Fibroblast of villous mesenchyme (primary cell): ENCODE measurements at regions not wholly inside any gene's neighbourhood (a gene's known extent, or its start where the extent isn't known, plus 50 kb on each side); places are given as distances from the start of the nearest gene placed in this dataset.
"Not testable (repeated sequence)": the region's sequence is repeated elsewhere in the genome, so short reads cannot be mapped to it uniquely, and the experiment has no call there.

Experiments used
- DNase-seq: peaks from one replicate; pipeline ENCODE4 v3.0.0-alpha.2; 2010; ENCODE audit warnings: low read depth
- H3K4me3 ChIP-seq: 2 replicates; pipeline ENCODE4 v1.5.1; 2011; ENCODE audit warnings: low read depth, mild to moderate bottlenecking, low read length
- TF ChIP-seq, protein P1 (sequence below): IDR thresholded peaks from 2 replicates; pipeline ENCODE4 v1.5.1; 2012; ENCODE audit warnings: low read depth, mild to moderate bottlenecking, low read length; ENCODE audit not compliant: insufficient read depth

- TF ChIP-seq, protein P1, sequence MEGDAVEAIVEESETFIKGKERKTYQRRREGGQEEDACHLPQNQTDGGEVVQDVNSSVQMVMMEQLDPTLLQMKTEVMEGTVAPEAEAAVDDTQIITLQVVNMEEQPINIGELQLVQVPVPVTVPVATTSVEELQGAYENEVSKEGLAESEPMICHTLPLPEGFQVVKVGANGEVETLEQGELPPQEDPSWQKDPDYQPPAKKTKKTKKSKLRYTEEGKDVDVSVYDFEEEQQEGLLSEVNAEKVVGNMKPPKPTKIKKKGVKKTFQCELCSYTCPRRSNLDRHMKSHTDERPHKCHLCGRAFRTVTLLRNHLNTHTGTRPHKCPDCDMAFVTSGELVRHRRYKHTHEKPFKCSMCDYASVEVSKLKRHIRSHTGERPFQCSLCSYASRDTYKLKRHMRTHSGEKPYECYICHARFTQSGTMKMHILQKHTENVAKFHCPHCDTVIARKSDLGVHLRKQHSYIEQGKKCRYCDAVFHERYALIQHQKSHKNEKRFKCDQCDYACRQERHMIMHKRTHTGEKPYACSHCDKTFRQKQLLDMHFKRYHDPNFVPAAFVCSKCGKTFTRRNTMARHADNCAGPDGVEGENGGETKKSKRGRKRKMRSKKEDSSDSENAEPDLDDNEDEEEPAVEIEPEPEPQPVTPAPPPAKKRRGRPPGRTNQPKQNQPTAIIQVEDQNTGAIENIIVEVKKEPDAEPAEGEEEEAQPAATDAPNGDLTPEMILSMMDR: no peak
- no peak overlapping the region for H3K4me3 ChIP-seq
- no peak for DNase-seq
Measured at GRCh38 chr10:126754966-126755365, 84.5 kb upstream of the C10orf90 start.

DNA sequence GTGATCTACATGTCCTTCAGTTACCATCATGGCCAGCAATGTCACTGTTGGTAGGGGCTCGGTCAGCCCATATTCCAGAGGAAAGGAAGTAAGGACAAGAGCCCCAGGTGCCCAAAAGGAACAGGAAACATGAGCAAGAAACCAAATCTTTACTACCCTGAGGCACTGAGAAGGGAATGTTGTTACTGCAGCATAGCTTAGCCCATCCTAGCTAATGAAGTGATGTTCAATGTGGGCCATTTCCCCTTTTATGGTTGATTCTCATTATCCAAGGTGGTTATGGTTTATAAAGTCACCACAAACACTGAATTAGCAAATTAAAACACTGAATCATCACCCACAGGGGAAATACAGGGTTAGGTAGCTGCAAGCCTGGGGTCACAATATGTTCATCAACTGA is 88.4 kb upstream of the C10orf90 start:
- no peak overlapping the region for H3K4me3 ChIP-seq
- DNase-seq: no peak
- TF ChIP-seq, protein P1: no peak

DNA sequence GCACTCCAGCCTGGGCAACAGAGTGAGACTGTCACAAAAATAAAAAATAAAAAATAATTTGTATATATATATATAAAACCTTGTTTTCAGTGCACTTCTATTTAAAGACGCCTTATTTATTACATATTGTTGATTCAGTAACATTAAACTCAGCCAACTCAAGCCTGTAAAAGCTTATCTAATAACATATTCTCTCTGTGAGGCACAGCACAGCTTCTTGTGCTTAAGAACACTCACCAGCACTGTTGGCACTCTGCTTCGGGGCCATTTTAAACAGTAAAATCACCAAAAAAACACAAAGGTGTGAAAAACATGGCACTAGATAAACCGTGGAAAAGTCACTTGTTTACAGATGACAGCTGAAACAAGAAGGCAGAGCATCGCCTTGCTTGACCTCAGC is 89.0 kb upstream of the C10orf90 start:
- no peak overlapping the region for H3K4me3 ChIP-seq
- DNase-seq: no peak
- TF ChIP-seq, protein P1: no peak

DNA sequence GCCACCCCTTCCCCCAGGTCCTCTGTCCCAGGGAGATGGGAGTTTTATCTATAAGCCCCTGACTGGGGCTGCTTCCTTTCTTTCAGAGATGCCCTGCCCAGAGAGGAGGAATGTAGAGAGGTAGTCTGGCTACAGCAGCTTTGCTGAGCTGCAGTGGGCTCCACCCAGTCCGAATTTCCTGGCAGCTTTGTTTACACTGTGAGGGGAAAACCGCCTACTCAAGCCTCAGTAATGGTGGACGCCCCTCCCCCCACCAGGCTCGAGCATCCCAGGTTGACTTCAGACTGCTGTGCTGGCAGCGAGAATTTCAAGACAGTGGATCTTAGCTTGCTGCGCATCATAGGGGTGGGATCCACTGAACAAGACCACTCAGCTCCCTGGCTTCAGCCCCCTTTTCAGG is 96.2 kb upstream of the C10orf90 start:
- H3K4me3 ChIP-seq, DNase-seq: not testable (repeated sequence)

GRCh38 chr10:126770809-126771208 is 100.3 kb upstream of the C10orf90 start:
- TF ChIP-seq, protein P1: no peak
- DNase-seq: no peak
- H3K4me3 ChIP-seq: no peak overlapping the region

DNA sequence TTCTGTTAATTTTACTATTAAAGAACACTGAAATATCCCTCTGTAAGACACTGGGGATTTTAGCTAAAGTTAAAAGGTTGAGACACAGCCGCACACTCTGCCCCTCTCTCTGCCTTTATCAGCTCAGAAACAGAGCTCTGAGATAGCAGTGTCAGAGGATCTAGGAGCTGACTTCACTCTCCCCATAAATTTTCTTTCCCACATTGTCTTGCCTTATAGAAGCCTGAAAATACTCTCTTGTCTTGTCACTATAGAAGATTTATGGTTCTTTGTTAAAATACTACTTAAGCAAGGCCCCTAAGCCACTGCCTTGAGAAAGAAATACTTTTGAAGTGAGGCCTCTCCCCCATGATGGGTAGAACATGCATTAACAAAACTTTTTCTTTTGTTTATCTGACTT is 105.7 kb upstream of the C10orf90 start:
- TF ChIP-seq, protein P1: no peak
- no peak for DNase-seq

DNA sequence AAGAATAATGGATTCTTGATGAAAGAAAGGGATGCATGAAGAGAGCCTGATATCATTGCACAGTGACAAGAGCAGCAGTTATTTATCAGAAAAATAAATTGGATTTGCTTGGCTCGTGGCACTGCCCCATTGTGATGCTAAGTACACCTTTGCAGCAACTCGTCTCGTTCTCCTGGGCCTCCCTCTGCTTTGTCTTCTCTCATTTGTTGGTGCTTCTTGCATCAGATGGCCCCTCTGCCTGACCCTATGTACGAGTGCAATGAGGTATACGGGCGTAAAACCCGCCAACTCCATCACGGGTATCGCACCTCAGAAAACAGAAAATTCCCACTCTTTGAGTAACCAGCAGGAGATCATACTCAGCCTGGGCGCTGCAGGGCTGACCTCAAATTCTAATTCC is 107.2 kb upstream of the C10orf90 start:
- TF ChIP-seq, protein P1: no peak
- H3K4me3 ChIP-seq: no peak overlapping the region

More for the DNA sequence above, 105.7 kb upstream of the C10orf90 start:
- H3K4me3 ChIP-seq: no peak overlapping the region

More for the DNA sequence above, 107.2 kb upstream of the C10orf90 start:
- no peak for DNase-seq
